Parathyroid adenoma (tissue), 2 donors: ENCODE measurements at regions not wholly inside any gene's neighbourhood (a gene's known extent, or its start where the extent isn't known, plus 50 kb on each side); places are given as distances from the start of the nearest gene placed in this dataset.

Experiments
- H2AFZ ChIP-seq: fragments of 300-600 bp; sonication (generic); one replicate; pipeline ENCODE4 v1.7.0; 2017; ENCODE audit warnings: antibody characterized with exemption, mild to moderate bottlenecking
- H3K27ac ChIP-seq: fragments of 300-600 bp; sonication (generic); one replicate; pipeline ENCODE4 v1.7.0; 2017
- H3K27me3 ChIP-seq: fragments of 300-600 bp; sonication (generic); one replicate; pipeline ENCODE4 v1.7.0; 2017; ENCODE audit warnings: low read length; ENCODE audit not compliant: control insufficient read depth, insufficient read depth
- H3K36me3 ChIP-seq: fragments of 300-600 bp; sonication (generic); one replicate; pipeline ENCODE4 v1.7.0; 2017; ENCODE audit warnings: low read length; ENCODE audit not compliant: control insufficient read depth, insufficient read depth
- H3K4me1 ChIP-seq: fragments of 300-600 bp; sonication (generic); one replicate; pipeline ENCODE4 v1.7.0; 2017; ENCODE audit warnings: control low read depth
- H3K4me2 ChIP-seq: fragments of 300-600 bp; sonication (generic); one replicate; pipeline ENCODE4 v1.7.0; 2017; ENCODE audit warnings: low read length
- H3K4me3 ChIP-seq: fragments of 300-600 bp; sonication (generic); one replicate; pipeline ENCODE4 v1.7.0; 2017; ENCODE audit warnings: low read depth, low read length
- H3K79me2 ChIP-seq: fragments of 300-600 bp; sonication (generic); one replicate; pipeline ENCODE4 v1.7.0; 2017; ENCODE audit warnings: control low read depth
- H3K9ac ChIP-seq: fragments of 300-600 bp; sonication (generic); one replicate; pipeline ENCODE4 v1.7.0; 2017; ENCODE audit warnings: mild to moderate bottlenecking
- H3K9me3 ChIP-seq: fragments of 300-600 bp; sonication (generic); one replicate; pipeline ENCODE4 v1.7.0; 2017; ENCODE audit warnings: low read length; ENCODE audit not compliant: control insufficient read depth
- CTCF ChIP-seq: fragments of 300-600 bp; sonication (generic); IDR thresholded peaks from one replicate; pipeline ENCODE4 v1.7.0; 2017; ENCODE audit warnings: antibody characterized with exemption, mild to moderate bottlenecking
- donor health status: primary hyperparathyroidism.

- no peak for TF ChIP-seq CTCF
- H3K9ac ChIP-seq: no peak overlapping the region
- H3K27me3 ChIP-seq: no peaks in the 10 kb centered on the region
- no peak overlapping the region for H3K4me3 ChIP-seq
- no peaks in the 10 kb centered on the region for H3K9me3 ChIP-seq
- H3K4me1 ChIP-seq: no peaks in the 10 kb centered on the region
- no peaks in the 10 kb centered on the region for H3K79me2 ChIP-seq
- H3K4me2 ChIP-seq: no peak overlapping the region
- H3K27ac ChIP-seq: no peak overlapping the region
- no peaks in the 10 kb centered on the region for H3K36me3 ChIP-seq
- no peak overlapping the region for H2AFZ ChIP-seq
These were observed 322.3 kb upstream of the ADCY2 start for GRCh38 chr5:7073666-7074065.

GRCh38 chr5:7074176-7074575 lies 321.8 kb upstream of the ADCY2 start:
- Histone ChIP-seq H3K27ac (no peak overlapping the region), H3K9ac (no peak overlapping the region), H3K79me2 (no peaks in the 10 kb centered on the region), H3K4me2 (no peak overlapping the region), H3K27me3 (no peaks in the 10 kb centered on the region), H3K9me3 (no peaks in the 10 kb centered on the region), H3K4me3 (no peak overlapping the region), H3K36me3 (no peaks in the 10 kb centered on the region), H3K4me1 (no peaks in the 10 kb centered on the region), H2AFZ (no peak overlapping the region)
- TF ChIP-seq CTCF: no peak

- H3K27ac ChIP-seq: no peak overlapping the region
- H3K4me3 ChIP-seq: no peak overlapping the region
- no peak for TF ChIP-seq CTCF
- no peaks in the 10 kb centered on the region for H3K9me3 ChIP-seq
- H3K9ac ChIP-seq: no peak overlapping the region
- no peak overlapping the region for H2AFZ ChIP-seq
- H3K79me2 ChIP-seq: no peaks in the 10 kb centered on the region
- no peak overlapping the region for H3K4me2 ChIP-seq
- H3K36me3 ChIP-seq: no peaks in the 10 kb centered on the region
- H3K4me1 ChIP-seq: no peaks in the 10 kb centered on the region
- no peaks in the 10 kb centered on the region for H3K27me3 ChIP-seq
These were observed 320.5 kb upstream of the ADCY2 start for GRCh38 chr5:7075470-7075869.

- Histone ChIP-seq H2AFZ (no peak overlapping the region), H3K4me3 (no peak overlapping the region), H3K27ac (no peak overlapping the region), H3K4me2 (no peak overlapping the region), H3K9ac (no peak overlapping the region), H3K4me1 (no peaks in the 10 kb centered on the region), H3K36me3 (no peaks in the 10 kb centered on the region), H3K9me3 (no peaks in the 10 kb centered on the region), H3K27me3 (no peaks in the 10 kb centered on the region), H3K79me2 (no peaks in the 10 kb centered on the region)
- no peak for TF ChIP-seq CTCF
These were observed 317.8 kb upstream of the ADCY2 start for GRCh38 chr5:7078101-7078500.

GRCh38 chr5:7078901-7079300 lies 317.0 kb upstream of the ADCY2 start:
- no peak overlapping the region for H3K4me2 ChIP-seq
- no peaks in the 10 kb centered on the region for H3K9me3 ChIP-seq
- no peaks in the 10 kb centered on the region for H3K4me1 ChIP-seq
- no peak for TF ChIP-seq CTCF
- H3K36me3 ChIP-seq: no peaks in the 10 kb centered on the region
- H3K79me2 ChIP-seq: no peaks in the 10 kb centered on the region
- H3K27ac ChIP-seq: no peak overlapping the region
- H3K9ac ChIP-seq: no peak overlapping the region
- H2AFZ ChIP-seq: no peak overlapping the region
- H3K4me3 ChIP-seq: no peak overlapping the region
- H3K27me3 ChIP-seq: no peaks in the 10 kb centered on the region
